AG09309 (cell line): ENCODE measurements at regions not wholly inside any gene's neighbourhood (a gene's known extent, or its start where the extent isn't known, plus 50 kb on each side); places are given as distances from the start of the nearest gene placed in this dataset.

Experiments
- DNase-seq: peaks from one replicate; pipeline ENCODE4 v3.0.0-alpha.2; 2010; ENCODE audit warnings: low read depth
- H3K4me3 ChIP-seq: 2 replicates; pipeline ENCODE4 v1.5.1; 2011; ENCODE audit warnings: mild to moderate bottlenecking, low read depth, low read length, moderate library complexity; ENCODE audit not compliant: control insufficient read depth
- TF ChIP-seq, protein P1 (sequence below): IDR thresholded peaks from 2 replicates; pipeline ENCODE4 v1.5.1; 2011; ENCODE audit warnings: mild to moderate bottlenecking, low read depth, low read length, inconsistent platforms; ENCODE audit not compliant: insufficient read depth, control insufficient read depth; ENCODE audit errors: missing control alignments

- TF ChIP-seq, protein P1, sequence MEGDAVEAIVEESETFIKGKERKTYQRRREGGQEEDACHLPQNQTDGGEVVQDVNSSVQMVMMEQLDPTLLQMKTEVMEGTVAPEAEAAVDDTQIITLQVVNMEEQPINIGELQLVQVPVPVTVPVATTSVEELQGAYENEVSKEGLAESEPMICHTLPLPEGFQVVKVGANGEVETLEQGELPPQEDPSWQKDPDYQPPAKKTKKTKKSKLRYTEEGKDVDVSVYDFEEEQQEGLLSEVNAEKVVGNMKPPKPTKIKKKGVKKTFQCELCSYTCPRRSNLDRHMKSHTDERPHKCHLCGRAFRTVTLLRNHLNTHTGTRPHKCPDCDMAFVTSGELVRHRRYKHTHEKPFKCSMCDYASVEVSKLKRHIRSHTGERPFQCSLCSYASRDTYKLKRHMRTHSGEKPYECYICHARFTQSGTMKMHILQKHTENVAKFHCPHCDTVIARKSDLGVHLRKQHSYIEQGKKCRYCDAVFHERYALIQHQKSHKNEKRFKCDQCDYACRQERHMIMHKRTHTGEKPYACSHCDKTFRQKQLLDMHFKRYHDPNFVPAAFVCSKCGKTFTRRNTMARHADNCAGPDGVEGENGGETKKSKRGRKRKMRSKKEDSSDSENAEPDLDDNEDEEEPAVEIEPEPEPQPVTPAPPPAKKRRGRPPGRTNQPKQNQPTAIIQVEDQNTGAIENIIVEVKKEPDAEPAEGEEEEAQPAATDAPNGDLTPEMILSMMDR: no peak
- no peak for DNase-seq
- no peak overlapping the region for H3K4me3 ChIP-seq
Observed at GRCh38 chr11:92409355-92409754, 184.7 kb downstream of the FAT3 start.

DNA sequence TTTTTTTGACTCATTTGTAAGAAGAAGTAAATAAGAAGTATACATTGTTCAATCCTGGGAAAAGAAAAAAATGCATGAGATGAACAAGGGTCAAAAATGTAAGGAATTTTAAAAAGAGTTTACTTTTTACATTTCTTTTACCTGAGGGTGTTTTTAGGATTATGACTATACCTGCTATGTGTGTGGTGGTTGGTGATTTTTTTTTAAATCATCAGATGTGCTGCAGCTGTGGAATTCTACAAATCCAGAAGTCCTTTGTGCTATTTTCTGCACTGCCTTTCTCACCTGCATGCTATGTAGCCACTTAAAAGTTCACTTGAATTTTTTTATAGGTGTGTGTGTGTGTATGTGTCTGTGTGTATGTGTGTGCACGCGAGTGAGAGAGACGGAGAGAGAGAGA is 185.3 kb downstream of the FAT3 start:
- TF ChIP-seq, protein P1: no peak
- no peak for DNase-seq
- H3K4me3 ChIP-seq: no peak overlapping the region

GRCh38 chr11:92410526-92410925 is 185.9 kb downstream of the FAT3 start:
- no peak overlapping the region for H3K4me3 ChIP-seq
- TF ChIP-seq, protein P1: no peak
- no peak for DNase-seq

GRCh38 chr11:92411431-92411830 is 186.8 kb downstream of the FAT3 start:
- no peak for DNase-seq
- TF ChIP-seq, protein P1: no peak

DNA sequence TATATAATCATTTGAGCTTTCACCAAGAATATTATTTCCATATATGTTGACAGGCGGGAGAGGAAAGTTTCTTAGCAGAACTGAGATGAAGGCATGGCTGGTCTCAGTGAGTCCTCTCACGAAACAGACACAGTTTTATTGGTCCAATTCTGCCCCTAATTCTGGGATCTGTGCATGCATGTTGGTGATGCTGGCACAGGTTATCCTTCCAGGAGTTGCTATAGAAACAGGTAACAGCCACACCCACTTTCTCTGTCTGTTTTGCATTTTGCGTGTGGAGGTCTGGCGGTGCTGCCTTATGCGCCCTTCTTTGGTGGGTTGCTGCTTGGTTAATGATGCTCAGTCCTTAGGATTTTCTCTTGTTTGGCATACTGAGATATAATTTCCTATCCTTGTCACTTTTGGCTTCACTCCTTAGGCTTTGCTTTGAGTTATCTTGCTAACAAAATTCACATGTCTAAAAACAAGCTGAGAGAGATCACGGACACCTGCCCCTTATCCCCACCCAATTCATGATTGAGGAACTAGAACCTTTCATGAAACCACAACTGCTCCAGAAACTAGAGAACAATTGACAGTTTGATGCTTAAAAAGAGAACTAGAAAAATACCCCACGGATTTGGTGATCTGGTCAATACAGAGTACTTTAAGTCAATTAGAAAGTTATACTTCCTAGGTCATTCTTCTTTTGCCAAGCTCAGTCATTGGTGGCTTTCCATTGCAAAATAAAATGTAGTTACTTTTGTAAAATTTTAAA is 189.3 kb downstream of the FAT3 start:
- DNase-seq: no peak
- no peak overlapping the region for H3K4me3 ChIP-seq
- TF ChIP-seq, protein P1: no peak

More at GRCh38 chr11:92411431-92411830, 186.8 kb downstream of the FAT3 start:
- H3K4me3 ChIP-seq: no peak overlapping the region

DNA sequence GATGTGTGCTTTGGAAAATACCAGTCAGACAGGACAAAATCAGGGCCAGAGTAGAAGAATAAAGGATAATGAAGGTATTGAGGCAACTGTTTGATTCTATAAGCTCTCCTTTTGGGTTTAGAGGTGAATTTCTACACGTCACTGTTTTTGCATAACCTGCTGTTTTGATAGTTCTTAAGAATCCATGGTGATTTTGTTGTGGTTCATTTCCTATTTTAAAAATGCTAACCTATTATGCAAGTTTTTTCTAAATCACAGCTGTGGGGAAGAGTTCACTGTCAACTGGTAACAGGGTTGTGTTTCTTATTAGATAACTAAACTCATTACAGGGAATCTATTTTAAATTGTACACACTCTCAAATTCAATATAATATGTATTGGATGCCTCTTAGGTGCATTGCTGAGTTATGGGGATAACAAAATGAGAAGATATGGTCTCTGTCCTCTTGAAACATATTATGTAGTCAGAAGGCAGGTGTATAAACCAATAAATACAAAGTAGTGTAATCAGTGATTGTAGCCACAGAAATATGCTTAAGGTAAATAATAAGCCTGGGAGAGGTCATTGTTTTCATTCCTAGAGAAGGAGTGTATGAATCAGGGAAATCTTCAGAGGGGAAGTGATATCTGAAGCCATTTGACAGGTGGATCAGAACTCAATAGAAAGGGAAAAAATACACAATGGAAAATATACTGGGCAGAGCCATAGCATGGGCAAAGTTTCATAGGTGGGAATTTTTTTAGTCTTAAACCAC is 192.5 kb downstream of the FAT3 start:
- TF ChIP-seq, protein P1: no peak
- DNase-seq: no peak
- no peak overlapping the region for H3K4me3 ChIP-seq
